GM12878 (cell line): ENCODE measurements at regions not wholly inside any gene's neighbourhood (a gene's known extent, or its start where the extent isn't known, plus 50 kb on each side); places are given as distances from the start of the nearest gene placed in this dataset.
A peak's percentile ranks its signal among the peaks of the same experiment; 100 is the strongest.

Experiments used
- CREM ChIP-seq: IDR thresholded peaks from 2 replicates; pipeline ENCODE4 v1.6.1; 2014; ENCODE audit warnings: antibody characterized with exemption, low read depth
- HSF1 ChIP-seq: fragments of 150-350 bp; IDR thresholded peaks from 2 replicates; pipeline ENCODE4 v1.6.1; 2014; ENCODE audit warnings: mild to moderate bottlenecking, low read depth, low read length
- MEF2B ChIP-seq: fragments of 450-650 bp; IDR thresholded peaks from 2 replicates; pipeline ENCODE4 v1.6.1; 2018; ENCODE audit warnings: mild to moderate bottlenecking, moderate library complexity; ENCODE audit not compliant: partially characterized antibody, poor library complexity, severe bottlenecking
- NFIC ChIP-seq: IDR thresholded peaks from 2 replicates; pipeline ENCODE4 v1.6.1; 2012; ENCODE audit warnings: low read depth, mild to moderate bottlenecking, inconsistent platforms, low read length, moderate library complexity
- NFXL1 ChIP-seq: fragments of 450-650 bp; IDR thresholded peaks from 2 replicates; pipeline ENCODE4 v1.6.1; 2017; ENCODE audit warnings: antibody characterized with exemption, mild to moderate bottlenecking, borderline replicate concordance
- NFYB ChIP-seq: IDR thresholded peaks from 2 replicates; pipeline ENCODE4 v1.6.1; 2011; ENCODE audit warnings: low read depth, mild to moderate bottlenecking, low read length, improper control_type of control experiment, moderate library complexity; ENCODE audit not compliant: insufficient read depth
- PAX5 ChIP-seq: IDR thresholded peaks from 2 replicates; pipeline ENCODE4 v1.6.1; 2011; ENCODE audit warnings: low read depth, low read length, borderline replicate concordance
- PBX3 ChIP-seq: IDR thresholded peaks from 2 replicates; pipeline ENCODE4 v1.6.1; 2011; ENCODE audit warnings: mild to moderate bottlenecking, low read depth, low read length, moderate library complexity; ENCODE audit not compliant: insufficient replicate concordance
- POLR2AphosphoS2 ChIP-seq: IDR thresholded peaks from 2 replicates; pipeline ENCODE4 v1.6.1; 2011; ENCODE audit warnings: low read depth, mild to moderate bottlenecking, low read length, improper control_type of control experiment, moderate library complexity
- RUNX3 ChIP-seq: IDR thresholded peaks from 2 replicates; pipeline ENCODE4 v1.6.1; 2012; ENCODE audit warnings: low read length, inconsistent platforms
- SIN3A ChIP-seq: IDR thresholded peaks from 2 replicates; pipeline ENCODE4 v1.6.1; 2012; ENCODE audit warnings: low read depth, low read length, improper control_type of control experiment
- SMAD5 ChIP-seq: IDR thresholded peaks from 2 replicates; pipeline ENCODE4 v1.6.1; 2016; ENCODE audit warnings: antibody characterized with exemption, low read depth
- SUZ12 ChIP-seq: fragments of 200-600 bp; sonication (generic); IDR thresholded peaks from one replicate; pipeline ENCODE4 v1.6.1; 2018; ENCODE audit warnings: antibody characterized with exemption, mild to moderate bottlenecking; ENCODE audit not compliant: unreplicated experiment
- TCF3 ChIP-seq: IDR thresholded peaks from 2 replicates; pipeline ENCODE4 v1.6.1; 2012; ENCODE audit warnings: low read depth, mild to moderate bottlenecking, low read length, borderline replicate concordance; ENCODE audit not compliant: insufficient read depth
- ZNF207 ChIP-seq: fragments of 450-650 bp; IDR thresholded peaks from 2 replicates; pipeline ENCODE4 v1.6.1; 2014; ENCODE audit warnings: antibody characterized with exemption, mild to moderate bottlenecking, borderline replicate concordance
- ZNF217 ChIP-seq: fragments of 450-650 bp; IDR thresholded peaks from 2 replicates; pipeline ENCODE4 v1.6.1; 2017; ENCODE audit warnings: antibody characterized with exemption, mild to moderate bottlenecking
- ZNF24 ChIP-seq: fragments of 450-650 bp; IDR thresholded peaks from 2 replicates; pipeline ENCODE4 v1.6.1; 2017; ENCODE audit warnings: antibody characterized with exemption, mild to moderate bottlenecking
- ZNF622 ChIP-seq: fragments of 450-650 bp; IDR thresholded peaks from 2 replicates; pipeline ENCODE4 v1.6.1; 2017; ENCODE audit warnings: mild to moderate bottlenecking, inconsistent platforms
- TF ChIP-seq, protein P1 (sequence below): fragments of 450-650 bp; conservative IDR thresholded peaks from 2 replicates; pipeline ENCODE4 v1.6.1; 2017; ENCODE audit warnings: mild to moderate bottlenecking, moderate library complexity
- TF ChIP-seq, protein P2 (sequence below): fragments of 450-650 bp; IDR thresholded peaks from 2 replicates; pipeline ENCODE4 v1.6.1; 2017; ENCODE audit warnings: antibody characterized with exemption, mild to moderate bottlenecking, moderate library complexity
- TF ChIP-seq, protein P3 (sequence below): fragments of 450-650 bp; IDR thresholded peaks from 2 replicates; pipeline ENCODE4 v1.6.1; 2017; ENCODE audit warnings: low read depth, mild to moderate bottlenecking, moderate library complexity

GRCh38 chr3:124639406-124640237, 90.6 kb upstream of the UMPS start (continued):
- no peak for TF ChIP-seq SUZ12
- TF ChIP-seq POLR2AphosphoS2 = no peak
- TF ChIP-seq PBX3 = no peak
- no peak for TF ChIP-seq SIN3A
- no peak for TF ChIP-seq NFYB
- no peak for TF ChIP-seq HSF1
- peak; percentile 57 for TF ChIP-seq CREM
- 0 out of 2 replicates have a peak, but pooled peaks have one; percentile 24 for TF ChIP-seq ZNF217
- peak; percentile 67 for TF ChIP-seq MEF2B
- TF ChIP-seq RUNX3 = peak; percentile 91
- TF ChIP-seq PAX5 = peak; percentile 69; the same call in 1 of the 2 replicates
- TF ChIP-seq, protein P1, sequence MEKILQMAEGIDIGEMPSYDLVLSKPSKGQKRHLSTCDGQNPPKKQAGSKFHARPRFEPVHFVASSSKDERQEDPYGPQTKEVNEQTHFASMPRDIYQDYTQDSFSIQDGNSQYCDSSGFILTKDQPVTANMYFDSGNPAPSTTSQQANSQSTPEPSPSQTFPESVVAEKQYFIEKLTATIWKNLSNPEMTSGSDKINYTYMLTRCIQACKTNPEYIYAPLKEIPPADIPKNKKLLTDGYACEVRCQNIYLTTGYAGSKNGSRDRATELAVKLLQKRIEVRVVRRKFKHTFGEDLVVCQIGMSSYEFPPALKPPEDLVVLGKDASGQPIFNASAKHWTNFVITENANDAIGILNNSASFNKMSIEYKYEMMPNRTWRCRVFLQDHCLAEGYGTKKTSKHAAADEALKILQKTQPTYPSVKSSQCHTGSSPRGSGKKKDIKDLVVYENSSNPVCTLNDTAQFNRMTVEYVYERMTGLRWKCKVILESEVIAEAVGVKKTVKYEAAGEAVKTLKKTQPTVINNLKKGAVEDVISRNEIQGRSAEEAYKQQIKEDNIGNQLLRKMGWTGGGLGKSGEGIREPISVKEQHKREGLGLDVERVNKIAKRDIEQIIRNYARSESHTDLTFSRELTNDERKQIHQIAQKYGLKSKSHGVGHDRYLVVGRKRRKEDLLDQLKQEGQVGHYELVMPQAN = no peak
- TF ChIP-seq SMAD5 = no peak
- TF ChIP-seq, protein P2, sequence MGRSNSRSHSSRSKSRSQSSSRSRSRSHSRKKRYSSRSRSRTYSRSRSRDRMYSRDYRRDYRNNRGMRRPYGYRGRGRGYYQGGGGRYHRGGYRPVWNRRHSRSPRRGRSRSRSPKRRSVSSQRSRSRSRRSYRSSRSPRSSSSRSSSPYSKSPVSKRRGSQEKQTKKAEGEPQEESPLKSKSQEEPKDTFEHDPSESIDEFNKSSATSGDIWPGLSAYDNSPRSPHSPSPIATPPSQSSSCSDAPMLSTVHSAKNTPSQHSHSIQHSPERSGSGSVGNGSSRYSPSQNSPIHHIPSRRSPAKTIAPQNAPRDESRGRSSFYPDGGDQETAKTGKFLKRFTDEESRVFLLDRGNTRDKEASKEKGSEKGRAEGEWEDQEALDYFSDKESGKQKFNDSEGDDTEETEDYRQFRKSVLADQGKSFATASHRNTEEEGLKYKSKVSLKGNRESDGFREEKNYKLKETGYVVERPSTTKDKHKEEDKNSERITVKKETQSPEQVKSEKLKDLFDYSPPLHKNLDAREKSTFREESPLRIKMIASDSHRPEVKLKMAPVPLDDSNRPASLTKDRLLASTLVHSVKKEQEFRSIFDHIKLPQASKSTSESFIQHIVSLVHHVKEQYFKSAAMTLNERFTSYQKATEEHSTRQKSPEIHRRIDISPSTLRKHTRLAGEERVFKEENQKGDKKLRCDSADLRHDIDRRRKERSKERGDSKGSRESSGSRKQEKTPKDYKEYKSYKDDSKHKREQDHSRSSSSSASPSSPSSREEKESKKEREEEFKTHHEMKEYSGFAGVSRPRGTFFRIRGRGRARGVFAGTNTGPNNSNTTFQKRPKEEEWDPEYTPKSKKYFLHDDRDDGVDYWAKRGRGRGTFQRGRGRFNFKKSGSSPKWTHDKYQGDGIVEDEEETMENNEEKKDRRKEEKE = no peak
- TF ChIP-seq NFXL1 = no peak
- peak; percentile 52; the same call in 1 of the 2 replicates for TF ChIP-seq ZNF24
- TF ChIP-seq, protein P3, sequence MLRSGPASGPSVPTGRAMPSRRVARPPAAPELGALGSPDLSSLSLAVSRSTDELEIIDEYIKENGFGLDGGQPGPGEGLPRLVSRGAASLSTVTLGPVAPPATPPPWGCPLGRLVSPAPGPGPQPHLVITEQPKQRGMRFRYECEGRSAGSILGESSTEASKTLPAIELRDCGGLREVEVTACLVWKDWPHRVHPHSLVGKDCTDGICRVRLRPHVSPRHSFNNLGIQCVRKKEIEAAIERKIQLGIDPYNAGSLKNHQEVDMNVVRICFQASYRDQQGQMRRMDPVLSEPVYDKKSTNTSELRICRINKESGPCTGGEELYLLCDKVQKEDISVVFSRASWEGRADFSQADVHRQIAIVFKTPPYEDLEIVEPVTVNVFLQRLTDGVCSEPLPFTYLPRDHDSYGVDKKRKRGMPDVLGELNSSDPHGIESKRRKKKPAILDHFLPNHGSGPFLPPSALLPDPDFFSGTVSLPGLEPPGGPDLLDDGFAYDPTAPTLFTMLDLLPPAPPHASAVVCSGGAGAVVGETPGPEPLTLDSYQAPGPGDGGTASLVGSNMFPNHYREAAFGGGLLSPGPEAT = peak; percentile 84
- peak; percentile 64 for TF ChIP-seq NFIC
- TF ChIP-seq ZNF207 = no peak
- TF ChIP-seq ZNF622 = no peak
- no peak for TF ChIP-seq TCF3
